ENCODE measurements at regions not wholly inside any gene's neighbourhood (a gene's known extent, or its start where the extent isn't known, plus 50 kb on each side); places are given as distances from the start of the nearest gene placed in this dataset.

GRCh38 chr4:60605646-60606354 lies 594.3 kb upstream of the ADGRL3 start:
- Histone ChIP-seq H3F3A (replicated peaks; ENCODE audit: low read depth) (no peaks in the 10 kb centered on the region), H3K79me2 (replicated peaks; ENCODE audit: insufficient read depth) (no peaks in the 10 kb centered on the region), H4K20me1 (replicated peaks; ENCODE audit: insufficient read depth) (no peaks in the 10 kb centered on the region), H3K27ac (ENCODE audit: low read depth) (no peak overlapping the region), H3K4me3 (no peak overlapping the region), H2AFZ (no peak overlapping the region), H3K27me3 (ENCODE audit: insufficient read depth) (no peaks in the 10 kb centered on the region), H3K4me2 (no peak overlapping the region), H3K9me2 (ENCODE audit: insufficient read depth) (no peaks in the 10 kb centered on the region), H3K36me3 (ENCODE audit: insufficient read depth) (no peaks in the 10 kb centered on the region), H3K4me1 (ENCODE audit: insufficient read depth) (no peaks in the 10 kb centered on the region)
- H3K27ac Mint-ChIP-seq = no peak overlapping the region
- no peak for ATAC-seq
- H3K9me3 Mint-ChIP-seq = no peaks in the 10 kb centered on the region
- no peaks in the 10 kb centered on the region for H3K27me3 Mint-ChIP-seq (ENCODE audit: insufficient read depth, low read depth, poor library complexity)
- TF ChIP-seq EZH2phosphoT487 (IDR thresholded peaks at IDR 0.05; ENCODE audit: unreplicated experiment) (no peak), CREB1 (CRISPR knock-in tag; IDR thresholded peaks at IDR 0.05; ENCODE audit: low read depth) (no peak), JUNB (IDR thresholded peaks at IDR 0.05; ENCODE audit: unreplicated experiment) (no peak), NANOG (IDR thresholded peaks at IDR 0.05; ENCODE audit: borderline replicate concordance) (no peak), REST (IDR thresholded peaks at IDR 0.05; ENCODE audit: unreplicated experiment) (no peak), ETS1 (IDR thresholded peaks at IDR 0.05) (no peak), EZH2 (IDR thresholded peaks at IDR 0.05; ENCODE audit: low read depth, unreplicated experiment) (no peak), ZNF114 (CRISPR knock-in tag; IDR thresholded peaks at IDR 0.05) (no peak)
- no peak overlapping the region for H3K4me3 Mint-ChIP-seq
- H3K36me3 Mint-ChIP-seq (ENCODE audit: low read depth) = no peaks in the 10 kb centered on the region
- no peak for DNase-seq (ENCODE audit: low spot score)
- H3K4me1 Mint-ChIP-seq = no peaks in the 10 kb centered on the region

- H3K27ac Mint-ChIP-seq = no peak overlapping the region
- DNase-seq (ENCODE audit: low spot score) = peak; percentile 24
- no peak for TF ChIP-seq ETS1 (IDR thresholded peaks at IDR 0.05)
- no peak for TF ChIP-seq CREB1 (CRISPR knock-in tag; IDR thresholded peaks at IDR 0.05; ENCODE audit: low read depth)
- TF ChIP-seq POLR2AphosphoS5 (IDR thresholded peaks at IDR 0.05; ENCODE audit: low read depth) = no peak
These were observed 588.2 kb upstream of the ADGRL3 start for GRCh38 chr4:60611762-60612496.

More at GRCh38 chr4:60611762-60612496, 588.2 kb upstream of the ADGRL3 start:
- Histone ChIP-seq H3K27me3 (ENCODE audit: insufficient read depth) (no peaks in the 10 kb centered on the region), H3K4me1 (ENCODE audit: insufficient read depth) (no peaks in the 10 kb centered on the region), H4K20me1 (replicated peaks; ENCODE audit: insufficient read depth) (no peaks in the 10 kb centered on the region), H3K4me2 (no peak overlapping the region), H3K9me2 (ENCODE audit: insufficient read depth) (0 out of 2 replicates have a peak, but pooled peaks cover 7% of the 10 kb centered on the region), H3F3A (replicated peaks; ENCODE audit: low read depth) (no peaks in the 10 kb centered on the region), H2AFZ (peak overlapping the region; percentile 38; the same call in 1 of the 2 replicates), H3K36me3 (ENCODE audit: insufficient read depth) (no peaks in the 10 kb centered on the region), H3K79me2 (replicated peaks; ENCODE audit: insufficient read depth) (no peaks in the 10 kb centered on the region), H3K4me3 (no peak overlapping the region), H3K27ac (ENCODE audit: low read depth) (no peak overlapping the region)
- ATAC-seq = no peak
- 0 out of 3 replicates have a peak, but pooled peaks cover 4% of the 10 kb centered on the region for H3K36me3 Mint-ChIP-seq (ENCODE audit: low read depth)
- peaks cover 12% of the 10 kb centered on the region for H3K9me3 Mint-ChIP-seq
- H3K27me3 Mint-ChIP-seq (ENCODE audit: insufficient read depth, low read depth, poor library complexity) = no peaks in the 10 kb centered on the region
- no peak overlapping the region for H3K4me3 Mint-ChIP-seq
- H3K4me1 Mint-ChIP-seq = no peaks in the 10 kb centered on the region
